Activated CD4-positive, alpha-beta T cell treated with anti-CD3 and anti-CD28 coated beads, Interleukin-2, Interleukin-4, amounts not matched to agents 100 ng/mL and 50 ng/mL, durations not matched to agents 16 hours and 8 hours (primary cell): ENCODE measurements at regions not wholly inside any gene's neighbourhood (a gene's known extent, or its start where the extent isn't known, plus 50 kb on each side); places are given as distances from the start of the nearest gene placed in this dataset.
"Not testable (repeated sequence)": the region's sequence is repeated elsewhere in the genome, so short reads cannot be mapped to it uniquely, and the experiment has no call there.

Source experiments
- DNase-seq: peaks from one replicate; pipeline ENCODE4 v3.0.0-alpha.2; 2020; ENCODE audit warnings: low spot score

GRCh38 chr11:134843735-134844134 lies 431.7 kb upstream of the B3GAT1 start:
- no peak for DNase-seq

- DNase-seq, result no peak
Measured at GRCh38 chr11:134843020-134843419, 431.0 kb upstream of the B3GAT1 start.

- DNase-seq, result no peak
Measured at GRCh38 chr11:134841972-134842371, 429.9 kb upstream of the B3GAT1 start.

- DNase-seq, result no peak
Measured at GRCh38 chr11:134841411-134841810, 429.4 kb upstream of the B3GAT1 start.

- no peak for DNase-seq
Measured at GRCh38 chr11:134840945-134841344, 428.9 kb upstream of the B3GAT1 start.

- DNase-seq, result not testable (repeated sequence)
Measured at GRCh38 chr11:134840165-134840564, 428.1 kb upstream of the B3GAT1 start.

- DNase-seq, result no peak
Measured at GRCh38 chr11:134838708-134839107, 426.7 kb upstream of the B3GAT1 start.

- no peak for DNase-seq
Measured at GRCh38 chr11:134837887-134838232, 425.8 kb upstream of the B3GAT1 start.

- DNase-seq, result no peak
Measured at GRCh38 chr11:134837166-134837886, 425.3 kb upstream of the B3GAT1 start.

- DNase-seq, result no peak
Measured at GRCh38 chr11:134836561-134836960, 424.5 kb upstream of the B3GAT1 start.

GRCh38 chr11:134835561-134835960 lies 423.5 kb upstream of the B3GAT1 start:
- DNase-seq, result no peak

GRCh38 chr11:134830312-134830711 lies 418.3 kb upstream of the B3GAT1 start:
- DNase-seq, result no peak

GRCh38 chr11:134823970-134824369 lies 411.9 kb upstream of the B3GAT1 start:
- no peak for DNase-seq

- DNase-seq, result no peak
Measured at GRCh38 chr11:134822897-134823296, 410.9 kb upstream of the B3GAT1 start.

- DNase-seq, result no peak
Measured at GRCh38 chr11:134821422-134821821, 409.4 kb upstream of the B3GAT1 start.

- no peak for DNase-seq
Measured at GRCh38 chr11:134819041-134819440, 407.0 kb upstream of the B3GAT1 start.

GRCh38 chr11:134818516-134818915 lies 406.5 kb upstream of the B3GAT1 start:
- DNase-seq, result no peak

- DNase-seq, result no peak
Measured at GRCh38 chr11:134815404-134815803, 403.4 kb upstream of the B3GAT1 start.

- DNase-seq, result no peak
Measured at GRCh38 chr11:134807997-134808396, 396.0 kb upstream of the B3GAT1 start.

- DNase-seq, result no peak
Measured at GRCh38 chr11:134802598-134802997, 390.6 kb upstream of the B3GAT1 start.

- DNase-seq, result no peak
Measured at GRCh38 chr11:134802116-134802515, 390.1 kb upstream of the B3GAT1 start.

GRCh38 chr11:134801570-134801969 lies 389.5 kb upstream of the B3GAT1 start:
- no peak for DNase-seq

- no peak for DNase-seq
Measured at GRCh38 chr11:134800826-134801225, 388.8 kb upstream of the B3GAT1 start.

GRCh38 chr11:134800130-134800529 lies 388.1 kb upstream of the B3GAT1 start:
- no peak for DNase-seq
